GM19467 (cell line): ENCODE measurements at regions not wholly inside any gene's neighbourhood (a gene's known extent, or its start where the extent isn't known, plus 50 kb on each side); places are given as distances from the start of the nearest gene placed in this dataset.

ENCODE experiments used
- ATAC-seq: cut with Tn5 transposase; IDR thresholded peaks from one replicate; pipeline ENCODE4 v1.9.1; 2021; ENCODE audit warnings: mild to moderate bottlenecking, moderate library complexity; ENCODE audit not compliant: unreplicated experiment

DNA sequence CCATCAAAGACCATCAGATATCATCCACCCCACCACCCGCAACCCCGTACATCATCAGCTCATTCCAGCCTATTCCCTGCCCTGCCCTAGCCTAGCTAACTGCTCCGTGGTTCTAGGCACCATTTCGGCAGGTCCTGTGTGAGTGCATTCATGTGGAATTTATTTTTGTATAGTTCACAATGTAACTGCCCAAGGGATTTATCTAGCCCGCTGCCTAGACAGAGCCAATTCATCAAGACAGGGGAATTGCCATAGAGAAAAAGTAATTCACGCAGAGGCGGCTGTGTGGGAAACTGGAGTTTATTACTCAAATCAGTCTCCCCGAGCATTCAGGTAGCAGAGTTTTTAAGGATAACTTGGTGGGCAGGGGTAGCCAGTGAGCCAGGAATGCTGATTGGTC, 109.2 kb upstream of the UBL3 start:
- ATAC-seq: no peak

DNA sequence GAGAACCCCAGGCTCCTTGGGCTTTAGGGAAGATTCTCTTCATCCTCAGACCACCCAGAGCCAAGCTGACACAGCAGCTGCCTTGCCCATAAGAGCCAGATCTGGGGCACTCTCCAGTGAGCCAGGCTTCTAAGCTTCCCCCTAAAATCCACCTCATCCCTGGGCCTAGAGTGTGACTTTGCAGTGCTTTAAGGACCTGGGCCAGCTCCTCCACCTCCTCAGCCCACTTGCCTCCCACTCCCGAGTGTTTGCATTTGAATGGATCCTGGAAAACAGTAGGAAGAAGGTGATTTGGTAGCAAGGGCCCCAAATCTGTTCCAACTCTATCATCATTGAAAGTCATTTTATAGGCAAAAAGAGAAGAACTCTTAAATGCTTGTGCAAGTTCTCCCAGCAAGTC, 108.7 kb upstream of the UBL3 start:
- no peak for ATAC-seq

DNA sequence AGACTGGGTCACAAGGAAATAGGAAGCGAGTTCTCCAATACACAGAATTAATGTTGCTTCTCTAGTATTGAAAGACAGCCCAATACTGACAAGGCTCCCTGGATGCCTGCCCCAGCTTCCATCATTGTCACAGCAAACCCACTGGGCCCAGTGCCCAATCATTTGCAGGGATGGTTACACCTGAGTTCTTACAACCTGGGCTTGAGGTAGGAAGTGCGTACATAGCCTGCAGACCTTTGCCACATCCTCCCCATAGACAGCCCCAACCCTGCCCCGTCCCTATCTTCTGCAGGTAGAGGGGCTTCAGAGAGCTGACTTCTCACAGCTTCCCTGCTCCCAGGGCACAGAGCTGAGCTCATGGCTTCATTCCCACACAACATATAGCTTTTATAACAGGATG, 108.1 kb upstream of the UBL3 start:
- ATAC-seq: no peak

DNA sequence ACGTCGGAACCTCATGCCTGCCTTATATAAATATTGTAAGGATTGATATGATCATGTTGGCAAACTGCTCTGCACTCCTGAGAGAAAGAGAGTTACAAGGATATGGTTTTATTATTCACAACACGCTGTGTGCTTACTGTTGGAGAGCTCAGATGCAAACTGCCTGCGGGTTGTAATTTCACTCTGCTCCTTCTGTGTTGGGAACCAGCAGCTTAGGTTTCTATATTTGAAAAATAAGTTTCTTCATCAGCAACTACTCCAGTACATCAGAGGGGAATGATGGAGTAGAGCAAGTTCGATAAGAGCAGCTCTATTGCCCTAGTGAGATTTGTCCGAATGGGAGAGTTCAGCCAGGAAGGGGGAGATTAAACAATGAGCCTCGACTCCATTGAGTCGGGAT, 106.9 kb upstream of the UBL3 start:
- ATAC-seq: no peak

DNA sequence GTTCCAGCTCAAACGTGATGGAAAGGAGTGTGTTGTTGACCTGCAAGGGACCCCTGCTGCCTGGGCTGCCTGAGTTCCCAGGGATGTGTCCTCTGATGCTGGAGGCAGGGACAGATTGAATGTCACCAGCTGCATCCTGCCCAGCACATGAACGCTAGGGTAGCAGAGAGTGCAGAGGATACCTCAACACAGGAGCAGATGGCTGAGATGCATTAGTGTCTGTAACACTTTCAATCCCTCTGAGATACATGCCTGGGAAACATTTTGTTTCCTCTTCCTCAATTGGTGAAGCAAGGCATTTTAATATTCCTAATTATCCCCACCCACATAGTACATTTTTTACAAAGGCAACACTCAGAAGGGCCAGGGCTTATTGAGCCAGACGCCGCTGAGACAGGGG, 106.4 kb upstream of the UBL3 start:
- ATAC-seq: no peak

DNA sequence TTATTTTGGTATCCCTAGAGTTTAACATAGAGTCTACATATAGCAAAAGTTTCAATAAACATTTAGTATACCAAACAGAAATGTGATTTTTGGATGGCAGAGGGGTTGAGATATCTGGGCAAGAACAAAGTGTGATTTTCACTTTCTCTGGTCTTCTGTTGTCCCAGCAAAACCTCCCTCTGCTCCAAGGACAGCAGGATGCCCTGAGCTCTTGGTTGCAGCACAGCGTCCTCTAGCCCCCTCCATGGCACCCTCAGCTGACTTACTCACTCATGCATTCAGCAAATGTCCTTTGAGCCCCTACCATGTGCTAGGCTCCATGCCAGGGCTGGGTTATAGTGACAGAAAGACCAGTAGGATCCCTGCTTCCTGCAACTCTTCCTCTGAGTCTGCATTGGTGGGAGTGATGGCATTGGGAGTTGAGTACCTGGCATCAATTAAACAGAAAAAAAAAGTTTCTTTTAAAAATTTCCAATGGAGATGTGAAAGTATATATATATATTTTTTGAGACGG, 104.8 kb upstream of the UBL3 start:
- ATAC-seq: no peak

DNA sequence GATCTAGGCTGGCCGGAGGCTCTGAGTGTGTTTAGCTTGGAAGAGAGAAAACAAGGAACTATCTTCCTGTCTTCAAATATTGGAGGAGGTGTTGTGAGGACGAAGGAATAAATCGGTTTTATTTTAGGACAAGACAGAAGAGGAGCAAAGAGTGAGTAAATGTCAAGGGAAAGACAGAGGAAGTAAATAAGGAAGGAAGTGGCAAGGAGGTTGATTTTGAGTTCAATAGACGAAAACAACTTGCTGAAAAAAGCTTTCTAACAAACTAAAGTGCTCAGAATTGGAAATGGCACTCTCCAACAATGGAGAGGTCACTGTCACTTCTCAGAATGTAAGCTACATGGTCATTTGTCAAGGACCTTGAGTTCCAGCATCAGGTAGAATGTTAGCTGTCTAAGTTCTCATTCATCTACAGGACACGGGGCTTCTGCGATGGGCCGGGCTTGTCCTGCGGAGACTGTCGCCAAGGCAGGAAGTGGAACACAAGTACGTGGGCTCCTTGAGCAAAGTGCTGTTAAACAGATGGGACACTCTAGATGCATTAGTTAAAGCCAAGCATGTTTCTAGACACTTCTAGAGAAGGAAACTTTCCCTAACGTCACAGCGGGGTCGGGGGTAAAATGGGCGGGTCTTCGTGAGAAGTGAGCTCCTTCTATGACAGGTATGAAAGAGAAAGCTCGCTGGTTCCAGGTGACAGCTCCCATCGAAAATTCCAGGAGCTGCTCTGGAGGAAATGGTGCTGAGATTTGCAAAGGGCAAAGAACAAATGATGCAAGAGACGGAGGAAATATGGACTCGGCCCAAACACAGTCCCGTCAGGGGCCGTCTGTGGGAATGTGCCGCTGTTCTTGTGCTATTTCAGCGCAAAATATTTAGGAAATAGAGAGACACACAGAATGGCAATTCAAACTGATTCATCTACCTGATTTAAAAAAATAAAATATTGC, 103.9 kb upstream of the UBL3 start:
- no peak for ATAC-seq

DNA sequence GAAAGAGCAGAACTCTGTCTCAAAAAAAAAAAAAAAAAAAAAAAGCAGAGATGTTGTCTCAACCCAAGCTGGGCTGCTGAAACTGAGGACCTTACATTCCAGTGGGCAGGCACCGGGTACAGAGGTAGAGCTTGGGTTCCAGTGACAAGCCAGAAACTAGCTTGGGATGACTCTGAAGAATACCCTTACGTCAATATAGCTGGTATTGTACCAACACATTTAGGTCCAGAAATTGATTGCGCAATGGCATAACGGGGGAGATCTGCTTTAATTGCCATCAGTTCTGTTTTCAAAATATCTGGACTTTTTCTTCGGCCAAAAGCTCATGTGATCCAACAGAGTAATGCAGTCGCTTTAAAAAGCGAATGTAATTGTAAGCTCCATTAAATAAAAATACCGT, 103.1 kb upstream of the UBL3 start:
- ATAC-seq: no peak

DNA sequence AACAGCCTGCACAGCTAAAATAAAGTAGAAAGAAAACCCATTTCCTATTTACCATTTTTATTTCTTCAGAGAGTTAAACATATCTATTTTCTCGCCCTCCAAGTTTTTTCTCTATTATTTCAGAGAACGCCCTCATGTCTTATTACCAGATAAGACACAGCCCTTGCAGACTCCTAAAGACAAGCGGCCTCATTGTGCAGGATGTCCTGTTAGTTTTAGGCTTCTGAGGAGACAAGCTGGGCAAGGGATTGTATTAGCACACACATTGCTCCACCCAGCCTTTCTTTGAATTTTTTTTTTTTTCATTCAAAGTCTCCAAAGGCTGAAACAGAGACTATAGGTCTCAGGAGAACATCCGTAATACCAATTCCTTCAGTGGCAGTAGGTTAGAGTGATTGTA, 101.8 kb upstream of the UBL3 start:
- no peak for ATAC-seq

DNA sequence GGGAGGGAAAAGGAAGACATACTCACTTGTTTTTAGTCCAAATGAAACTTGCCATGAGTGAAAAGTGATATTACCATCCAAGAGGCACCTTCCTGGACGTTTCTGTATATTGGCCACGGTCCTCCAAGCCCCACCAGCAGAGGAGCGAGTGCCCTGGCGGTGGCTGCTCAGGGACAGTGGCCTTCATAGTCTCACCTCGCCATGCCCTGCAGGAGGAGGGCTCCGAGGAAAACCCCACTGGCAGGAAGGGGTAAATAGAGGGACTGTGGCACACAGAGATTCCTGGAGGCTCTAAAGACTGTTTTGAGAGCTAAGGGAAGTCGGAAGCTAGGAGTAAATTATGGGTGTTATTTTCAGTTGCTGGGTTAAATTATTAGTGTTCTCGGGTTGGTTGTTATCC, 98.4 kb upstream of the UBL3 start:
- ATAC-seq: no peak

DNA sequence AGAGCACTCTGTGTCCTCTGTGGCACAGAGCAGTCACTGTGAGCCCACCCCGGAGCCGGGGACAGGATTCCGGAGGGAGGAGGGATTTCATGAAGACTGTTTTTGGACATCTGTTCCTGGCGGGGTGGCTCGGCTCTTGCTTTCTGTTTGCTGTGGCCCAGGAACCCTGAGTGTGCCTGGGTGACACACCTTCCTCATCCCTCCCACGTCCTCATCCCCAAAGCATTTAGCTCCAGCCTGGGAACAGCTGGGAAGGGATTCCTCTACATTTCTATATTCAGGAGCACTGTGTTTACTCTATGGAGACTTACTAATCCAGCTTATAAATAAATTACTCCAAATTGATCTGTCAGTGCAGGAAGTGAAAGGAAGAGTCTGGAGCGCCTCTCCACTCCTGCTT, 97.8 kb upstream of the UBL3 start:
- ATAC-seq: no peak

DNA sequence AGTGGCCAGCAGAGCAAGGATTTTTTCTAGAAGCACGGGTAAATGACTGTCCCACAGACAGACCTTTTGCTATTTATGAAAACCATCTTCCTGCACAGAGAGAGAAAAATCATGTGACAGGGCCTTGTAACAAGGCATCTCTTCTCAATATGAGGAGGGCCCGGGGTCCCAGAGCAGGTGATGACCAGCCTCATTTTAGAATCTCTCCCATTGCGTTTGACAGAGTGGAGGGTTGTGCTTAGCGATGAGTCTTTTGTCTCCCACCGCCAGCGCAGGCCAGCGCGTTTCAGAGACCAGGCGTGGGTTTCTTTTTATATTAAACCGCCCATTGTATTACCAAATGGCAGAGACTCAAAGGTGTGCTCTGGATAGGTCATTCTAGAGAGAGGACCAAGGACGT, 97.4 kb upstream of the UBL3 start:
- no peak for ATAC-seq

DNA sequence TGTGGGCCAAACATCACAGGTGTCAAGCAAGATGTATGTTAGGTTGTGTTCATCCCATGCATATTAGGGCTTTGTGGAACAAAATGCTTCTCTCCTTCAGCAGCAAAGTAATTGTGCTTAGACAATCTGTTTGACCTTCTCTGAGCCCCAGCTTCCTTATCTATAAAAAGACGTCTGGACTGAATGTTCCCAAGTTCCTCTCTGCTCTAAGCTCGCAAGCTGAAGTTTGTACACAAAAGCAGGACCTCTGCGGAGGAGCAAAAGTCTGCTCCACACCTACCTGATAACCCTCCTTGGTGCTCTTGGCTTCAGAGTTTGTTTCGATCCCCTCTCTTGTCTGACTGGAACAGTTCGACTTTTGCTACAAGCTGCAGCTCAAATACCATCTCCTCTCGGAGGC, 95.7 kb upstream of the UBL3 start:
- no peak for ATAC-seq

DNA sequence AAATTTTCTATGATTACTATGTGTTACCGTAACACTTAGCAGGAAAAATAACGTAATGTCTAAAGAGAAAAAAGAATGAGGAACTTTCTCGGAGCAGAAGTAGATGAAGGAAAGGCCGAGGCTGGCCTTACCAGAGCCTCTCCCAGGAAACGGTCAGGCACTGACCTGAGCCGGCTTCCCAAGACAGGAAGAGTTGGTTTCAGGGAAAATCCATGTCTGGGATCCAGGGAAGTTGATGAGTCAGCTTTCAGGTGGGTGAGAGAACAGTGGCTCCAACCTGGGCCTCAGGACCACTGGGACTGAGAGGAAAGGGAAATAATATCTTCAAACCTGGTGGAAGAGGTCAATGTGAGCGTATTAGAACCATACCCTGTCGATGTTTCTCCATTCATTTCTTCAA, 93.3 kb upstream of the UBL3 start:
- ATAC-seq: no peak

DNA sequence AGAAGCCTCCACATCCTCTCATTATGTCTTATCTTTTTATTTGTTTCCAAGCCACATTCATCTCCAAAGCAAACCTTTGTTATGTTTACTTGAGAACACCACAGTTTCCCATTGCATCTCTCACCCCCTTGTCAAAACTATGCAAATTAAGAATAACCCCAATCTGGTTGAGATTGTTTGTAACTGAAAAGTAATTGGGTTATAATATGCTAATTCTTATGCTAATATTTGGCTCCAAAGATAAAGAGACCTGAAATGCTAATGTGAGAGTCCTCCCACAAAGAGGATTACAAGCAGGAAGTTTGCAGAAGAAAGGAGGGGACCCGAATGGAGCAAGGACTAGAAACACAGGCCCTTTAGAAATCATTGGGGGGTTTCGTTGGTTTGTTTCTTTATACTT, 92.9 kb upstream of the UBL3 start:
- no peak for ATAC-seq

DNA sequence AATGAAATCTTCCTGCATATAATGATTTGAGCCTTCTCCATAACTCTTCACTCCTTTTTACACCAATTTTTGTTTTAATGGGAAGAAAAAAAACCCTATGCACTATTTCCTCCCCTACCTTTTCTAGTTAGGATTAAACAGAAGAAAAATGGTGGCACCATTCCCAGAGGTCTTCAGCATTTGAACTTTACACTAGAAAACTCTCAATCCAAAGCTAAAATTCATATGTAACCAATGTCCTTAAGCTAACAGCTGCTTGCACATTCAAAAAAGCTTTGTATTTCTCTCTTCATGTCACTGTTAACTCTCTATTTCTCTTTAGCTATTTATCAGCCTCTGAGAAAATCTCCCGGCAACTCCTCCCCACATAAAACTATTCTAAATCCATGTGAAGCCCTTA, 90.3 kb upstream of the UBL3 start:
- no peak for ATAC-seq

DNA sequence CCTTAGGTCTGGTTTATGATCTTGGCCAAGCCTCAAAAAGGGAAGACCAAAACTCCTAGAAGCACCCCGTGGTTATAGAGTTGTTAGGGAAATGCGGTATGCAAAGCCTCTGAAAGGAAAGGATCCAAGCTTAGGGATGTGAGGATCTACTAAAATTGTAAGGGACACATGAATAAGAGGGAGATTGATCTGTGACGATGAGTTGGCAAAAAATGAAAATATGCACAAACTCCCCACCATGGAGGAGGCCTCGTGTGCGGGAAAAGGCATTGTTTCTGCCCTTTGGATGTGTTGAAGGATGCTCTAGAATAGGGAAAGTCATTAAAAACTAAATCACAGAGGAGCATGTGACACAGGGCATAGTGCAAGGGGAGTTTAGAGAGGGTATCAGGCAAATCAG, 88.7 kb upstream of the UBL3 start:
- ATAC-seq: no peak

DNA sequence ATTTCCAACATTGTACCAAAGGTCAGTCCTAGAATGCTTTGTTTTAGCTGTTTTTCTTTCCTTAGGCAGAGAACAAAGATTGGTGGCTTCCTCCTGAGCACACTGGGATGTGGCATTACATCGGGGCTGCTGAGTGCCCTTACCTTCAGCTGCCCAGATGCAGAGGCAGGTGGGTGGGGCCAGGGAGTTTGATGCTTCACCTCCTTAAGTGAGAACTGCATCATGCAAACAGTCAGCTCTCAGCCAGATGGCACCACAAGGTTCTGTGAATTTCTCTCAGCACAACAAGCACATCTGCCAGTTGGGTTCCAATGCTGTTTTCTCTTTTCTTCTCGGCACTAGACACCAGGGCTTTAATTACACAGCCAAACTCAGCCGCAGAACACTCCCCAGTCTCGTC, 87.4 kb upstream of the UBL3 start:
- no peak for ATAC-seq

DNA sequence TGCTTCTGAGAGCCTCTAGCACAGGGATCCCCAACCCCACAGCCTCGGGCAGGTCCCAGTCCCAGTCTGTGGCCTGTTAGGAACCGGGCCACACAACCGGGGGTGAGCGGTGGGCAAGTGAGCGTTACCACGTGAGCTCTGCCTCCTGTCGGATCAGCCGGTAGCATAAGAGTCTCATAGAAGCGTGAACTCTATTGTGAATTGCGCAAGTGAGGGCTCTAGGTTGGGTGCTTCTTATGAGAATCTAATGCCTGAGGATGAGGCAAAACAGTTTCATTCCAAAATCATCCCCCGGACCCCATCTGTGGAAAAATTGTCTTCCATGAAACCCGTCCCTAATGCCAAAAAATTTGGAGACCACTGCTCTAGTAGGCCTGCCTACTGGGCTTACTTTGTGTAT, 87.0 kb upstream of the UBL3 start:
- ATAC-seq: no peak

DNA sequence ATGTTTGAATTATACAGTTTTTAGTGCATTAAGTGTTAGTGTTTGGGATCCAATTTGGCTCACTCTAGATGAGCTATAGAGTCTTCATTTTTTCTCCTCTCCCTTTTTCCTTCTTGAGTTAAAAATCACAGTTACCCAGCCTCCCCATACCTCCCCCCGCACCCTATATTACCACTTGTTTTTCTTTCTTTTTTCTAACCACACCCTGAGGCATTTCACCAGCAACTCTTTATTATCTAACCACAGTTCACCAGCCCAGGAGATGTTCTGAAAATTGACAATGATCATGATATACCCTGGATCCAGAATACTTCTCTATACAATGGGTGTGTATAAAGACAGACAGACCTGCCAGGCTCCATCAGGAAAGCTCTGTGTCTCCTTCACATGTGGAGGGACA, 86.5 kb upstream of the UBL3 start:
- ATAC-seq: no peak

DNA sequence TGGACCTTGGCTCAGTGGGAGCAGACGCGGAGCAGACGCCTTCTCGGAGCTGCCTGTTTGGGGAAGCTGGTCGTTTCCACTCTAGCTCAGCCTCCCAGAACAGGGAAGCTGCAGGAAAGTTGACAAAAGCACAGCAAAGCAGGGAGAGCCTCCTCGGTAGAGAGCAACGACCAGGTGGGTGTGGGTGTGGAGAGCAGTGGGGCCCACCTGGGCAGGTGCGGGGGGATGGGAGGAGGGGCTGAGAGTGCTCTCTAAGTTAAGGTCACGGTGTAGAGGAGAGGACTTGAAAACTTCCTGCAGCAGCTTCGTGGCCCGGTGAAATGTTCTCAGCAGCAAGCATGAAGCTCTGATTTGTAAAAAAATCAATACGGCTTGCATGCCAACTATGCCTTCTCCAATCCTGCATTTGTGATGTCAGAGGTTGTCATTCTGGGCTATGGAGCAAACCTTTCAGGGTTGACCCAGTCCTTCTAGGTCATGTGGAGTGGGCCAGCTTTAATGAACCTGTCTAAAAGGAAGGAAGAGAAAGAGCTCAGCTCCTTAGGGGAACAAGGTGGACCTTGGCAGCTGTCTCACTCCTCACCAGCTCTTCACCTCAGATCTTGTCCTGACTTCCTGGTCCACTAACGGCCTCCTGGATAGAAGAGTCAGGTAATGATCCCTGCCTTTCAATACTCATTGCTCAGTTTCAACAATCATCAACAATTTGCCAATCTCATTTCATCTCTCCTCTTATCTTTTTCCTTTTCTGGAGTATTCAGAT, 85.8 kb upstream of the UBL3 start:
- no peak for ATAC-seq

DNA sequence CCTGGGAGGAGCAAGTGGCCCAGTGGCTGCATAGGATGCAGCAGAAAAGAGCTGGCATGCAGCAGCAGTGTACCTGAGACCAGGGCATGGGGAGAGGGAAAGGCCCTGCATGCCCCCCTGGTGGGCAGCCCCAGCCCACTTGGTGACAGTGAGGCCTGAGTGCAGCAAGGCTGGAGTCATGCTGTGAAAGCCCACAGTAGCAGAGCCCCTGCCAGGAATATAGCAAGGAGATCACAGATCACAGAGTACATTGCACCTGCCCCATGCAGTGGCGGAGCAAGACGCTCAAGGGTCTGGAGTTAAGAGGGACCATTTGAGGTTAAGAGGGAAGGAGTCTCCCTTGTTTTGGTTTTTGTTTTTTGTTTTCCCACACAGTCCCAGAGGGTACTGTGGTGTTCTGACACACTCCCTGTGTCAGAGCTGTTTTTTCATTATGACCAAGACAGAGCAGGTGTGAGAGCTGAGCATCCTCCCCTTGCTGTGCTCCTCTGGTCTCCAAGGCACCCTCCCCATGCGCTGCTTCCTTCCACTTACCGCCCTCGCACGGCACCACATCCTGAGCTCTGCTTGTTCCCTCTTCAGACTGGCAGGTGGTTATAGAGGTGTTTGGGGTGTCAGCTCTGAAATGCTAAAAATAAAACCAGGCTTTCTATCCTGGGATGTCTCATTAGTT, 85.0 kb upstream of the UBL3 start:
- peak; percentile 90 for ATAC-seq
